MCF 10A (cell line): ENCODE measurements at regions not wholly inside any gene's neighbourhood (a gene's known extent, or its start where the extent isn't known, plus 50 kb on each side); places are given as distances from the start of the nearest gene placed in this dataset.

Experiments
- BruUV-seq: library from RNA; stranded (reverse); fragments of 400-500 nt; replicated peaks from 2 replicates; lab custom pipeline; 2021; lab: Mats Ljungman, UMichigan
- CTCF ChIA-PET: fragments of 300-600 bp; sonication (Branson Sonifier 250); formaldehyde crosslinking; extraction: SDS; loops from one replicate; lab custom pipeline; 2021; ENCODE audit warnings: antibody characterized with exemption, inconsistent platforms; lab: Yijun Ruan, JAX
- POLR2A ChIA-PET: fragments of 300-600, 350-650 bp; sonication (Branson Sonifier 250); formaldehyde crosslinking; extraction: SDS; loops from one replicate; lab custom pipeline; 2020; ENCODE audit warnings: antibody characterized with exemption, inconsistent platforms; lab: Yijun Ruan, JAX
- DNase-seq: peaks from one replicate; pipeline ENCODE4 v3.0.0-alpha.2; 2018; ENCODE audit not compliant: unreplicated experiment
- H3K27ac Mint-ChIP-seq: one replicate; pipeline ENCODE4 v1.8.0; 2022; ENCODE audit warnings: mild to moderate bottlenecking, low read depth, mixed read lengths; ENCODE audit not compliant: unreplicated experiment
- H3K27me3 Mint-ChIP-seq: one replicate; pipeline ENCODE4 v1.8.0; 2022; ENCODE audit warnings: mixed read lengths; ENCODE audit not compliant: insufficient read depth, unreplicated experiment
- H3K36me3 Mint-ChIP-seq: one replicate; pipeline ENCODE4 v1.8.0; 2022; ENCODE audit warnings: mild to moderate bottlenecking, moderate library complexity, mixed read lengths; ENCODE audit not compliant: insufficient read depth, unreplicated experiment
- H3K4me1 Mint-ChIP-seq: one replicate; pipeline ENCODE4 v1.8.0; 2022; ENCODE audit warnings: mixed read lengths; ENCODE audit not compliant: insufficient read depth, unreplicated experiment
- H3K4me3 Mint-ChIP-seq: one replicate; pipeline ENCODE4 v1.8.0; 2022; ENCODE audit warnings: mild to moderate bottlenecking, moderate library complexity, mixed read lengths; ENCODE audit not compliant: unreplicated experiment
- H3K9me3 Mint-ChIP-seq: one replicate; pipeline ENCODE4 v1.8.0; 2022; ENCODE audit warnings: mixed read lengths; ENCODE audit not compliant: unreplicated experiment
- intact Hi-C: fragments of 100-400 bp; cut with micrococcal nuclease; formaldehyde crosslinking; loops from 2 replicates; pipeline ENCODE4 v1.14.1; 2022
- TF ChIP-seq, protein P1 (sequence below): fragments of 200-600 bp; IDR thresholded peaks from one replicate; pipeline ENCODE4 v1.8.0; 2022; ENCODE audit warnings: antibody characterized with exemption, mild to moderate bottlenecking; ENCODE audit not compliant: unreplicated experiment

GRCh38 chr7:84547331-84547730 lies 352.7 kb upstream of the SEMA3A start:
- TF ChIP-seq, protein P1, sequence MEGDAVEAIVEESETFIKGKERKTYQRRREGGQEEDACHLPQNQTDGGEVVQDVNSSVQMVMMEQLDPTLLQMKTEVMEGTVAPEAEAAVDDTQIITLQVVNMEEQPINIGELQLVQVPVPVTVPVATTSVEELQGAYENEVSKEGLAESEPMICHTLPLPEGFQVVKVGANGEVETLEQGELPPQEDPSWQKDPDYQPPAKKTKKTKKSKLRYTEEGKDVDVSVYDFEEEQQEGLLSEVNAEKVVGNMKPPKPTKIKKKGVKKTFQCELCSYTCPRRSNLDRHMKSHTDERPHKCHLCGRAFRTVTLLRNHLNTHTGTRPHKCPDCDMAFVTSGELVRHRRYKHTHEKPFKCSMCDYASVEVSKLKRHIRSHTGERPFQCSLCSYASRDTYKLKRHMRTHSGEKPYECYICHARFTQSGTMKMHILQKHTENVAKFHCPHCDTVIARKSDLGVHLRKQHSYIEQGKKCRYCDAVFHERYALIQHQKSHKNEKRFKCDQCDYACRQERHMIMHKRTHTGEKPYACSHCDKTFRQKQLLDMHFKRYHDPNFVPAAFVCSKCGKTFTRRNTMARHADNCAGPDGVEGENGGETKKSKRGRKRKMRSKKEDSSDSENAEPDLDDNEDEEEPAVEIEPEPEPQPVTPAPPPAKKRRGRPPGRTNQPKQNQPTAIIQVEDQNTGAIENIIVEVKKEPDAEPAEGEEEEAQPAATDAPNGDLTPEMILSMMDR = no peak
- Mint-ChIP-seq H3K27me3 (no peaks in the 10 kb centered on the region), H3K36me3 (no peaks in the 10 kb centered on the region), H3K9me3 (no peaks in the 10 kb centered on the region), H3K27ac (no peak overlapping the region), H3K4me1 (no peaks in the 10 kb centered on the region), H3K4me3 (no peak overlapping the region)
- DNase-seq = no peak
- POLR2A ChIA-PET = no interaction called here
- intact Hi-C loops = no loop called here
- no TSS peak for BruUV-seq
- CTCF ChIA-PET = interaction anchor here (1.5 kb wide), 1 partner anchor 9 kb away, joined by 3 read pairs; no protein-coding TSS in a partner anchor

DNA sequence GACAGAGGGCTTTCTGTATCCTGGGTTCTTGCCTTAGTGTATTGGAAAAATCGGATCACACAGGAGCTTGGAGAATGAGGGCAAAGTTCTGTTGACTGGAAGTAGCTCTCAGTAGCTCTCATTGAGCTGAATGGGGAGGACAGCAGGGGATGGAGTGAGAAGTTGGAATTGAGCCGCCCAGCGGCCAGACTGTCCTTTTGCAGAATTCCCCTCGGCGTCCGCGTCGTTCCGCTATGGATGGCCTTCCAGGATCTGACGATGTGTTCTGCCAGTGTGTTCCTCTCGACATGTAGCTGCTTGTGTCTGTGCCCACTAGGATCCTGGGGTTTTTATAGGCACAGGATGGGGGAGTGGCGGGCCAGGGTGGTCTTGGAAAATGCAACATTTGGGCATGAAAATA lies 351.8 kb upstream of the SEMA3A start:
- POLR2A ChIA-PET = no interaction called here
- H3K9me3 Mint-ChIP-seq = no peaks in the 10 kb centered on the region
- intact Hi-C loops = no loop called here
- TF ChIP-seq, protein P1 = no peak
- no peaks in the 10 kb centered on the region for H3K4me1 Mint-ChIP-seq
- no peaks in the 10 kb centered on the region for H3K27me3 Mint-ChIP-seq
- BruUV-seq = no TSS peak
- CTCF ChIA-PET = interaction anchor here (0.6 to 1.5 kb wide), 2 partner anchors 8 to 159 kb away, joined by 3 read pairs; no protein-coding TSS in a partner anchor
- no peak overlapping the region for H3K4me3 Mint-ChIP-seq
- DNase-seq = no peak
- no peaks in the 10 kb centered on the region for H3K36me3 Mint-ChIP-seq
- no peak overlapping the region for H3K27ac Mint-ChIP-seq

DNA sequence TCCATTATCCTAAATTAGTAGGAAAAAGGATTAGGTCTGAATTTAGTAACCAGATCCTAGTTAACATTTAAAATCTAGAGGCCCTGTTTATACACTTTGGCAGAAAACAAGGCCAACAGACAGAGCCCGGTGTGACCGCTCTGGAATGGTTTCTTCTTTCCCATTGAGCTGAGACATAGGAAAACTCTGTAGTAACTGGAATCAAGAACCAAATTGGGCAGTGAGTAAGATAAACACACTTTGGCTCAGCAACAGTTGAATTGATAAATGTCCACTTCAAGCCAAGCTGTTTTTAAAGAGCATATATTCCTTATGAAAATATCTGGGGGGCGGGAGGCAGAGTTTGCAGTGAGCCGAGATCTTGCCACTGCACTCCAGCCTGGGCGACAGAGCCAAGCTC lies 343.7 kb upstream of the SEMA3A start:
- H3K27ac Mint-ChIP-seq = no peak overlapping the region
- no TSS peak for BruUV-seq
- peaks cover 5% of the 10 kb centered on the region for H3K4me1 Mint-ChIP-seq
- TF ChIP-seq, protein P1 = no peak
- intact Hi-C loops = no loop called here
- no peaks in the 10 kb centered on the region for H3K9me3 Mint-ChIP-seq
- no peak overlapping the region for H3K4me3 Mint-ChIP-seq
- no peaks in the 10 kb centered on the region for H3K27me3 Mint-ChIP-seq
- ChIA-PET POLR2A (no interaction called here), CTCF (interaction anchor here (0.6 to 1.3 kb wide), 5 partner anchors 8 to 602 kb away, joined by 3 to 4 read pairs (median 3); no protein-coding TSS in a partner anchor)
- no peak for DNase-seq
- no peaks in the 10 kb centered on the region for H3K36me3 Mint-ChIP-seq

GRCh38 chr7:84536271-84536870 lies 341.8 kb upstream of the SEMA3A start:
- Mint-ChIP-seq H3K36me3 (no peaks in the 10 kb centered on the region), H3K4me1 (peaks cover 5% of the 10 kb centered on the region), H3K4me3 (no peak overlapping the region), H3K27ac (no peak overlapping the region), H3K27me3 (no peaks in the 10 kb centered on the region), H3K9me3 (no peaks in the 10 kb centered on the region)
- intact Hi-C loops = no loop called here
- DNase-seq = no peak
- CTCF ChIA-PET = interaction anchor here (0.7 kb wide), 2 partner anchors 486 to 550 kb away, joined by 3 to 4 read pairs; no protein-coding TSS in a partner anchor
- POLR2A ChIA-PET = no interaction called here
- TF ChIP-seq, protein P1 = no peak
- no TSS peak for BruUV-seq
